ENCODE measurements at regions not wholly inside any gene's neighbourhood (a gene's known extent, or its start where the extent isn't known, plus 50 kb on each side); places are given as distances from the start of the nearest gene placed in this dataset.
"Not testable (repeated sequence)": the region's sequence is repeated elsewhere in the genome, so short reads cannot be mapped to it uniquely, and the experiment has no call there.

DNA sequence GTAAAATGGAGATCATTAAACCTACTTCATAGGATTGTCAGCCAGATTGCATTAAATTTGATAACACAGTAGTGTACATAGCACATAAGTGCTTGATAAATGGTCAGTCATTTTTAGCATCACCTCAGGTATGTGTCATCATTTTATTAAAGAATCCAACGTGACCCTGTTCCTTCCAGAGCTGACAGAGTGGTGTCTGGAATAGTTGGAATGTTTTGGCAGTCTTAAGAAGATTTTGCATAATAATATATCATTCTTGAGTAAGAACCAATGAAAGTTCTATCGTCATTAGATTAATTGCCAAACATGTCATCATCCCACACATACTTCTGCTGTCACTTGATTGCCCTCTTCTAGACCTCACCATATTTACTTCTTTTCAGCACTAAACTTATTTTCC lies 451.4 kb upstream of the POM121L12 start:
- no peak overlapping the region for H3K27ac ChIP-seq (ENCODE audit: low read depth, low read length)
- H3K9ac ChIP-seq (ENCODE audit: low read length), result no peak overlapping the region
- no peak overlapping the region for H3K4me3 ChIP-seq (ENCODE audit: low read depth in 1 of 2, low read length in 2 of 2)
- H3K9me3 ChIP-seq (ENCODE audit: low read length), result no peaks in the 10 kb centered on the region
- H3K4me1 ChIP-seq (ENCODE audit: insufficient read depth, low read length), result no peaks in the 10 kb centered on the region
- no peaks in the 10 kb centered on the region for H3K36me3 ChIP-seq (ENCODE audit: insufficient read depth, low read length)
- H3K27me3 ChIP-seq (ENCODE audit: control insufficient read depth in 1 of 2, insufficient read depth in 2 of 2, low read length in 2 of 2), result no peaks in the 10 kb centered on the region

DNA sequence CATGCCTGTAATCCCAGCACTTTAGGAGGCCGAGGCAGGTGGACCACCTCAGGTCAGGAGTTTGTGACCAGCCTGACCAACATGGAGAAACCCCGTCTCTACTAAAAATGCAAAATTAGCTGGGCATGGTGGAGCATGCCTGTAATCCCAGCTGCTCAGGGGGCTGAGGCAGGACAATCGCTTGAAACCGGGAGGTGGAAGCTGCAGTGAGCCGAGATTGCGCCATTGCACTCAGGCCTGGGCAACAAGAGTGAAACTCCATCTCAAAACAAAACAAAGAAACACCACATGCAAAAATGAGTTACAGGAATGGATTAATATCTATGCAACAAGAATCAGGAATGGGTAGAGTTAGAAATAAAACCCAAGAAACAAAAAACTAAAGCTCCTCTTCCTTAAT lies 462.3 kb upstream of the POM121L12 start:
- not testable (repeated sequence) for H3K4me1 ChIP-seq (ENCODE audit: insufficient read depth, low read length); H3K36me3 ChIP-seq (ENCODE audit: insufficient read depth, low read length); H3K4me3 ChIP-seq (ENCODE audit: low read depth in 1 of 2, low read length in 2 of 2); H3K9me3 ChIP-seq (ENCODE audit: low read length); H3K9ac ChIP-seq (ENCODE audit: low read length); H3K27me3 ChIP-seq (ENCODE audit: control insufficient read depth in 1 of 2, insufficient read depth in 2 of 2, low read length in 2 of 2); H3K27ac ChIP-seq (ENCODE audit: low read depth, low read length)

DNA sequence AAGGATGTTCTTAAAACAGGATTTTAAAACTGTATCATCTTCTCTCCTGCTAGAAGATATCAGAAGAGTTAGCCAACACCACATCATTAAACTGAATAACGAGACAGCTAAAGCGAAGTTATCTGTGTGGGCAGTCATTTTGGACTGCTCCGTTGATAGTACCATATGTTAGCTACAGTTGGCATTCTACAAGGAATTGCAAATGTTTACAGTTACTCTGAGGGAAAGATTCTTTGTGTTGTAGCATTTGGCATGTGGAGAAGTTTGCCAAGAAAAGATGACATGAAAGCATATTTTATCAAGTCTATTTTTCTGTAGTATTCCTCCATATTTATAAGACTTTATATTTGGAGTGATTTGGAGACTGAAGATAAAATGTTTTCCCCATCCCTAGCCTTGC lies 464.4 kb upstream of the POM121L12 start:
- Histone ChIP-seq H3K27me3 (ENCODE audit: control insufficient read depth in 1 of 2, insufficient read depth in 2 of 2, low read length in 2 of 2) (no peaks in the 10 kb centered on the region), H3K36me3 (ENCODE audit: insufficient read depth, low read length) (no peaks in the 10 kb centered on the region), H3K4me3 (ENCODE audit: low read depth in 1 of 2, low read length in 2 of 2) (no peak overlapping the region), H3K9ac (ENCODE audit: low read length) (no peak overlapping the region), H3K4me1 (ENCODE audit: insufficient read depth, low read length) (no peaks in the 10 kb centered on the region), H3K9me3 (ENCODE audit: low read length) (no peaks in the 10 kb centered on the region), H3K27ac (ENCODE audit: low read depth, low read length) (no peak overlapping the region)

DNA sequence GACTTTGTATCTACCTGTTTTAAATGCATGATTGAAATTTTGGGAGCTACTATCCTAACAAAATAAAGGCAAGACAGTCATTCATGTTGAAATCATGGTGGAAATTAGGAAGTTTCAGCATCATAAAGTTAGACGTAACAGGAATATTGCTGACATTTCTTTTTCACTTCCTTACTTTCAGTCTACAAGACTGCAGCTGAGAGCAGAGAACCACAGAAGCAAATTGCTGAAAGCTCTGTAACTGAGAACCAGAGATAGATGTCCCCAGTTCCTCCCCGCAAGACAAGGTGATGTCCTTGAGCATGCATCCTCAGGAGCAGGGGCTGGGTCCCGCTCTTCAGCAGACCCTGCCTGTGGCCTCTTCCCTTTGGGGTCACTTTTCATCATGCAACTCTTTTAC lies 466.3 kb upstream of the POM121L12 start:
- Histone ChIP-seq H3K4me3 (ENCODE audit: low read depth in 1 of 2, low read length in 2 of 2) (no peak overlapping the region), H3K9me3 (ENCODE audit: low read length) (no peaks in the 10 kb centered on the region), H3K36me3 (ENCODE audit: insufficient read depth, low read length) (no peaks in the 10 kb centered on the region), H3K27me3 (ENCODE audit: control insufficient read depth in 1 of 2, insufficient read depth in 2 of 2, low read length in 2 of 2) (no peaks in the 10 kb centered on the region), H3K27ac (ENCODE audit: low read depth, low read length) (no peak overlapping the region), H3K9ac (ENCODE audit: low read length) (no peak overlapping the region), H3K4me1 (ENCODE audit: insufficient read depth, low read length) (no peaks in the 10 kb centered on the region)

DNA sequence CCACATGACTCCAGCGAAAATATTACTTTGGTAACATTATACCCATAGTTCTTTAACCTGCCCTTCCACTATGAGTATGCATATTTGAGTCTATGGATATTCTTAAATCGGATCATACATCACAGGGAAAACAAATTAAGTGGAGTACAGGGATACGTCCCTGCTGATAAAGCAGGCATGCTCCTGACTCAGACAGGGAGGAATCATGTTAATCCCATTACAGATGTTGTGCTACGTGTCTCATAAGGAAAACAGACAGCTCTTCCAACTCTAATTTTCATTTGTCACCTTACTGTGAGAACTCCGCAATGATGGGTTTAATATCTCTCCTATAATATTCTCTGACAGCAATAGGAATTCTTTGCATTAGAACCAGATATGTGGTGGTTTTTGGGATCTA lies 469.5 kb upstream of the POM121L12 start:
- no peak overlapping the region for H3K27ac ChIP-seq (ENCODE audit: low read depth, low read length)
- H3K4me1 ChIP-seq (ENCODE audit: insufficient read depth, low read length), result no peaks in the 10 kb centered on the region
- H3K9ac ChIP-seq (ENCODE audit: low read length), result no peak overlapping the region
- H3K27me3 ChIP-seq (ENCODE audit: control insufficient read depth in 1 of 2, insufficient read depth in 2 of 2, low read length in 2 of 2), result no peaks in the 10 kb centered on the region
- H3K4me3 ChIP-seq (ENCODE audit: low read depth in 1 of 2, low read length in 2 of 2), result no peak overlapping the region
- no peaks in the 10 kb centered on the region for H3K9me3 ChIP-seq (ENCODE audit: low read length)
- no peaks in the 10 kb centered on the region for H3K36me3 ChIP-seq (ENCODE audit: insufficient read depth, low read length)

DNA sequence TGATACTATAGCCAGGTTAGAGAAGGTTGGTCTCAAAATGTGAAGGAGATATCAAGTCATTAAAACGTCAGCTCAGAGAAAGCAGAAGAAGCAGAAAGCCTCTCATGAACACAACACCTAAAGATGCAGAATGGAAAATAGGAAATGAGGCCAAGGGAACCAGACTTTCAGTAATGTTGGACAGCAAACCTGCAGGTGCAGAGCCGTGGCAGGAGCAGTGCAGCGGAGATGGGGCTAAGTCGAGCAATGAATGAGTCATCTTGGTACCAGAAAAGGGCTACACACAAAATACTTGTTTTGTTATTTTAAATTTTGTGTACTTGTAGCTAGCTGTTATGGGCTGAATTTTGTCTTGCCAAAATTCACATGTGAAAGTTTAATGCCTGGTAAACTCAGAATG lies 479.6 kb upstream of the POM121L12 start:
- Histone ChIP-seq H3K9ac (ENCODE audit: low read length) (no peak overlapping the region), H3K36me3 (ENCODE audit: insufficient read depth, low read length) (no peaks in the 10 kb centered on the region), H3K4me1 (ENCODE audit: insufficient read depth, low read length) (no peaks in the 10 kb centered on the region), H3K4me3 (ENCODE audit: low read depth in 1 of 2, low read length in 2 of 2) (no peak overlapping the region), H3K27ac (ENCODE audit: low read depth, low read length) (no peak overlapping the region), H3K27me3 (ENCODE audit: control insufficient read depth in 1 of 2, insufficient read depth in 2 of 2, low read length in 2 of 2) (no peaks in the 10 kb centered on the region), H3K9me3 (ENCODE audit: low read length) (no peaks in the 10 kb centered on the region)

DNA sequence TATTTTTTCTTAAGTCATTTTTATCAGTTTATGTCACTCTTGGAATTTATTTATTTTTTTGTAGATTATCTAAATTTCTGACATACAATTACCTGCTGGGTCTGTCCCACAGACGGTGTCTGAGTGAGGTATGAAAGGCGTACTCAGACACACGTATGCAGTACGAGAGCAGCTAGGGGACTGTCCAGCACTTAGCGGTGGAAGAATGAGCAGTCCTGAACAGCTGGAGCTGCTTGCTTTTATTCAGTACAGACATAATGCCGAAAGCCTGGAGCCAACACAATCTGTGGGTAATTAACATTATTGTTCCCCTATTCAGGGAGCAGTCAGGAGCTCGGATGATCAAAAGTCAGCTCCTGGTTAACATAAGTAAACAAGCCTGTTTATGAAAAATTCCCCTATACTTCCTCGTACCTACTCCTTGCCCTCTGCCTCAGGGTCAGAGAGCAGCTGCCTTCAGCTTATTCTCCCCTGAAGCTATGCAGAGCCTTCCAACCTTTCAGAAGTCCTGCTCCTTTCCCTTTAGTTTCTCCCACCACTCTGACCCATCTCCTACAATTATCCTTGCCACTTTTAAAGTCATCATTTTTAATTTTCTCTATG lies 488.0 kb upstream of the POM121L12 start:
- H3K9me3 ChIP-seq (ENCODE audit: low read length), result no peaks in the 10 kb centered on the region

DNA sequence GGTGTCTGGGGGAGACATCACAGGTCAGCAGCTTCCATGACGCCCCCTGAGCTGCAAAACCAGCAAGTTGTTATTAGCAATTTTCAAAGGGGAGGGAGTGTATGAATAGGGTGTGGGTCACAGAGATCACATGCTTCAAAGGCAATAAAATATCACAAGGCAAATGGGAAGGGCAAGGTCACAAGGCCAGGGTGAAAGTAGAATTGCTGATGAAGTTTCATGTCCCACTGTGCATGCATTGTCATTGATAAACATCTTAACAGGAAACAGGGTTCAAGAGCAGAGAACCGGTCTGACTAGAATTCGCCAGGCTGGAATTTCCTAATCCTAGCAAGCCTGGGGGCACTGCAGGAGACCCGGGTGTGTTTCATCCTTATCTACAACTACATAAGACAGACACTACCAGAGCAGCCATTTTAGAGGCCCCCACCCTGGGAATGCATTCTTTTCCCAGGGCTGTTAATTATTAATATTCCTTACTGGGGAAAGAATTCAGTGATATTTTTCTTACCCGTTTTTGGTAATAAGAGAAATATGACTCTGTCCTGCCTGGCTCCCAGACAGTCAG lies 494.2 kb upstream of the POM121L12 start:
- not testable (repeated sequence) for H3K36me3 ChIP-seq (ENCODE audit: insufficient read depth, low read length); H3K27me3 ChIP-seq (ENCODE audit: control insufficient read depth in 1 of 2, insufficient read depth in 2 of 2, low read length in 2 of 2); H3K9ac ChIP-seq (ENCODE audit: low read length); H3K27ac ChIP-seq (ENCODE audit: low read depth, low read length); H3K4me1 ChIP-seq (ENCODE audit: insufficient read depth, low read length); H3K4me3 ChIP-seq (ENCODE audit: low read depth in 1 of 2, low read length in 2 of 2); H3K9me3 ChIP-seq (ENCODE audit: low read length)

More for the DNA sequence above, 488.0 kb upstream of the POM121L12 start:
- Histone ChIP-seq H3K4me3 (ENCODE audit: low read depth in 1 of 2, low read length in 2 of 2) (no peak overlapping the region), H3K27ac (ENCODE audit: low read depth, low read length) (no peak overlapping the region), H3K36me3 (ENCODE audit: insufficient read depth, low read length) (no peaks in the 10 kb centered on the region), H3K9ac (ENCODE audit: low read length) (no peak overlapping the region), H3K27me3 (ENCODE audit: control insufficient read depth in 1 of 2, insufficient read depth in 2 of 2, low read length in 2 of 2) (no peaks in the 10 kb centered on the region), H3K4me1 (ENCODE audit: insufficient read depth, low read length) (no peaks in the 10 kb centered on the region)

DNA sequence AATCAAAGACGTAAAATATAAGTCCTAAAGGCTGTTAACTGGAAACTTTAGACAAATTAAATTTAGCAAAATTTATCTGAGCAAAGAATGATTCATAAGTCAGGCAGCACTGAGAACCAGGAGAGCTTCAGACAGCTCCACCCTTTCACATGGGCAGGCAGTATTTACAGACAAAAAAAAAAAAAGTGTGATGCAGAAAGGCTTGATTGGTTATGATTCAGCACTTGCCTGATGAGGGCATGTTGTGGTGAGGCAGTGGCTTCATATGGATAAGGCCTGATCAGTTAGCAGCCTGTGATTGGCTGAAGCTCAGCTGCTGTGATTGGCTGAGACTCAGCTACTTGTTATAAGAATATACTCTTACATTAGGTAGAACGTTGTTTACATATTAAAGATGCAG lies 495.4 kb upstream of the POM121L12 start:
- no peaks in the 10 kb centered on the region for H3K27me3 ChIP-seq (ENCODE audit: control insufficient read depth in 1 of 2, insufficient read depth in 2 of 2, low read length in 2 of 2)
- H3K27ac ChIP-seq (ENCODE audit: low read depth, low read length), result no peak overlapping the region
- H3K9me3 ChIP-seq (ENCODE audit: low read length), result no peaks in the 10 kb centered on the region
- no peak overlapping the region for H3K9ac ChIP-seq (ENCODE audit: low read length)
- no peaks in the 10 kb centered on the region for H3K4me1 ChIP-seq (ENCODE audit: insufficient read depth, low read length)
- no peaks in the 10 kb centered on the region for H3K36me3 ChIP-seq (ENCODE audit: insufficient read depth, low read length)
- no peak overlapping the region for H3K4me3 ChIP-seq (ENCODE audit: low read depth in 1 of 2, low read length in 2 of 2)

DNA sequence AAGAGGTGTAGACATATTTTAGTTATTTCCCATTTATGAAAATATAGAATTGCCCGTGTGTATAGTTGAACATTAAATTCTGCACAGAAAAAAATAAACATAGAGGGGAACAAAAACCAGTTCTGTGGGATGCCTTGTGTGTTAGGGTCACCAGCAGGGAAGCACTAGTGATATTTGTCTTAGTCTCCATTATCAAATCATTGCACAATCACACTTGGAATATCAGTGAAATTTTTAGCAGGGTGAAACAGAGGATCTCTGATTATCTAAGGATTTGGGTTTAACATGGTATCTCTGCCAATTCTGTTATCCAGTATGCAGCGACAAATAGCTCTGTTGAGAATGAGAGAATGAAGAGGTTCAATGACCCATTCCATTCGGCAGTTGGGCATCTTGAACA lies 496.0 kb upstream of the POM121L12 start:
- H3K4me3 ChIP-seq (ENCODE audit: low read depth in 1 of 2, low read length in 2 of 2), result no peak overlapping the region
- H3K9ac ChIP-seq (ENCODE audit: low read length), result no peak overlapping the region
- no peak overlapping the region for H3K27ac ChIP-seq (ENCODE audit: low read depth, low read length)
- no peaks in the 10 kb centered on the region for H3K9me3 ChIP-seq (ENCODE audit: low read length)
- no peaks in the 10 kb centered on the region for H3K36me3 ChIP-seq (ENCODE audit: insufficient read depth, low read length)
- no peaks in the 10 kb centered on the region for H3K27me3 ChIP-seq (ENCODE audit: control insufficient read depth in 1 of 2, insufficient read depth in 2 of 2, low read length in 2 of 2)
- H3K4me1 ChIP-seq (ENCODE audit: insufficient read depth, low read length), result no peaks in the 10 kb centered on the region

DNA sequence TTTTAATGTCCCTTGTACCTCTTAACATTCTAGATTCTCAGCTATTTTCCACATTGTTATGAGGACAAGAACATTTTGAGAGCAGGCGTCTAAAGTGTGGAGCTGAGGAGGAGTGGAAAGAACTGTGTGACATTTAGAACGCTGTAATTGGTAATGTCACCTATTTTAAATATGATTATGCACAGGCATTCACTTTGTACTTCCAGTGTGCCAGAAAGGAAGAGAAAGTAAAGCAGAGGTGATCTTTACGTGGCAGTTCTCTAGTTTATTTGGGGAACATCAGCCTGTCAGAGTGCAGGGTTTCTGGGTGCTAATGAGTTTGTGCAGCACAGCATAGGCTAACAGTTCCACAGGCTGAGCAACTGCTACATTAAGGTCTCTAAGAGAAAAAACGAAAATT lies 498.4 kb upstream of the POM121L12 start:
- H3K4me1 ChIP-seq (ENCODE audit: insufficient read depth, low read length), result no peaks in the 10 kb centered on the region
- H3K36me3 ChIP-seq (ENCODE audit: insufficient read depth, low read length), result no peaks in the 10 kb centered on the region
- no peak overlapping the region for H3K27ac ChIP-seq (ENCODE audit: low read depth, low read length)
- H3K9me3 ChIP-seq (ENCODE audit: low read length), result no peaks in the 10 kb centered on the region
- H3K4me3 ChIP-seq (ENCODE audit: low read depth in 1 of 2, low read length in 2 of 2), result no peak overlapping the region
- H3K27me3 ChIP-seq (ENCODE audit: control insufficient read depth in 1 of 2, insufficient read depth in 2 of 2, low read length in 2 of 2), result no peaks in the 10 kb centered on the region
- H3K9ac ChIP-seq (ENCODE audit: low read length), result no peak overlapping the region

DNA sequence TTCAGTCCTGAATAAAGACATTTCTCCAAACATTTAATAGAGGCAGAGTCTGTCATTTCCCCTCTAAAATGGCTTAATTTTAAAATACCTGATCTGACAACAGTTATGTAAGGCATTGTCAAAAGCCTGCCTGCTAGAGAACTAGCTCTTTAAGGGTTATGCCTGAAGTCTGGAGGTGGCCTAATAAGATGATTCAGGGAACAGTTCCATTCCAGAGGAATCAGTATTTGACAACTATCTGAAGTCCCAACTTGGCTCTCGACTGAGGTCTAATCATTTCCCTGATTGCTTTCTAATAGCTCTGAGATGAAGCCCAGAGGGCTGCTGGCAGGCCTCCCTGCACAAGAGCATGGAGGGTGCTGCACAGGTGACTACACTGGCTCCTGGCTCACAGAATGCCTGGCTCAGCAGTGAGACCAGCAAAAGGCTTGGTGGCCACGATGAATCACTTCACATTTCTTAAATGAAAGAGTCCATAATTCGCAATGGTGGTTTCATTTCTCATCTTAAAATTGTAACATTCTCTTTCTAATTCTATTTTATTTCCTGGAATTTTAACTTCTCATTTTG lies 509.6 kb upstream of the POM121L12 start:
- Histone ChIP-seq H3K36me3 (ENCODE audit: insufficient read depth, low read length) (no peaks in the 10 kb centered on the region), H3K9ac (ENCODE audit: low read length) (no peak overlapping the region), H3K4me3 (ENCODE audit: low read depth in 1 of 2, low read length in 2 of 2) (no peak overlapping the region), H3K27ac (ENCODE audit: low read depth, low read length) (no peak overlapping the region), H3K27me3 (ENCODE audit: control insufficient read depth in 1 of 2, insufficient read depth in 2 of 2, low read length in 2 of 2) (no peaks in the 10 kb centered on the region), H3K4me1 (ENCODE audit: insufficient read depth, low read length) (no peaks in the 10 kb centered on the region), H3K9me3 (ENCODE audit: low read length) (no peaks in the 10 kb centered on the region)
